ENCODE measurements at regions not wholly inside any gene's neighbourhood (a gene's known extent, or its start where the extent isn't known, plus 50 kb on each side); places are given as distances from the start of the nearest gene placed in this dataset.

GRCh38 chr13:70183041-70183440, 74.8 kb upstream of the KLHL1 start:
- WGBS, 2 experiments (ENCODE audit: insufficient coverage in 1 of 2, insufficient read length in 1 of 2), result 97% methylated on average over 2 of the region's 2 CpGs; no CpG with 5 or more reads in 1 of the 2 experiments
- H3K4me3 Mint-ChIP-seq, result no peak overlapping the region
- no peak for TF ChIP-seq CTCF (conservative IDR thresholded peaks at IDR 0.05)
- Histone ChIP-seq H3K4me3 (ENCODE audit: low read length) (no peak overlapping the region), H3K27ac (ENCODE audit: low read depth, low read length) (no peak overlapping the region), H3K9me3 (ENCODE audit: control insufficient read depth, low read length) (no peaks in the 10 kb centered on the region), H3K9ac (ENCODE audit: extremely low read depth, low read length, poor library complexity, severe bottlenecking) (no peak overlapping the region), H3K27me3 (ENCODE audit: control insufficient read depth, insufficient read depth, low read length, poor library complexity, severe bottlenecking) (no peaks in the 10 kb centered on the region), H3K36me3 (ENCODE audit: control insufficient read depth, insufficient read depth, low read length) (no peaks in the 10 kb centered on the region), H3K4me1 (ENCODE audit: control insufficient read depth, insufficient read depth, low read length) (no peaks in the 10 kb centered on the region)
- no peaks in the 10 kb centered on the region for H3K4me1 Mint-ChIP-seq
- DNase-seq, result no peak
- H3K36me3 Mint-ChIP-seq (ENCODE audit: low read depth), result no peaks in the 10 kb centered on the region
- no peak overlapping the region for H3K27ac Mint-ChIP-seq
- no peaks in the 10 kb centered on the region for H3K9me3 Mint-ChIP-seq
- no peaks in the 10 kb centered on the region for H3K27me3 Mint-ChIP-seq (ENCODE audit: insufficient read depth)

Data from endodermal cell (in vitro differentiated cells).